NCI-H1436 treated with DMSO at 0.1 percent for 48 hours (cell line): ENCODE measurements at regions not wholly inside any gene's neighbourhood (a gene's known extent, or its start where the extent isn't known, plus 50 kb on each side); places are given as distances from the start of the nearest gene placed in this dataset.
A peak's percentile ranks its signal among the peaks of the same experiment; 100 is the strongest.
"Not testable (repeated sequence)": the region's sequence is repeated elsewhere in the genome, so short reads cannot be mapped to it uniquely, and the experiment has no call there.

Source experiments
- DNase-seq: peaks from one replicate; lab custom pipeline; 2025; lab: John Stamatoyannopoulos, UW

GRCh38 chr3:74131546-74132328 is 482.7 kb downstream of the CNTN3 start:
- not testable (repeated sequence) for DNase-seq

GRCh38 chr3:74129611-74130010 is 484.8 kb downstream of the CNTN3 start:
- DNase-seq = no peak

DNA sequence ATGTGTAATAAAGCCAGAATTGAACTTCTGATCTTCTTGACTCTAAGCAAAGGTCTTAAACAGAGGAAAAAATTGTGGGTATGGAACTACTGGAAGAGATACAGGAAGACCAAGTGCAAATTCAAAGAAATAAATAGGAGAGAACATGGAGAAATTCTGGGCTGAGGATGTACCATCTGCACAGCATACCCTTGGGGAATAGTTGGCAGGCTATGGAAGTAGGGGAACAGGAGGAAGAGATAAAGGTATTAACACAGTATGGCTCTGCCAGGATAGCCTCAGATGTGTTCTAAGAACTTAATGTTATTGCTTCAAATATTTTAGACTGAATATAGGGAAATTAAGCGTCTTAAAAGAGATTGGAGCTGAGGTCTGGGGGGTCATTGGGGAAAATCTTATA is 485.4 kb downstream of the CNTN3 start:
- DNase-seq = no peak

DNA sequence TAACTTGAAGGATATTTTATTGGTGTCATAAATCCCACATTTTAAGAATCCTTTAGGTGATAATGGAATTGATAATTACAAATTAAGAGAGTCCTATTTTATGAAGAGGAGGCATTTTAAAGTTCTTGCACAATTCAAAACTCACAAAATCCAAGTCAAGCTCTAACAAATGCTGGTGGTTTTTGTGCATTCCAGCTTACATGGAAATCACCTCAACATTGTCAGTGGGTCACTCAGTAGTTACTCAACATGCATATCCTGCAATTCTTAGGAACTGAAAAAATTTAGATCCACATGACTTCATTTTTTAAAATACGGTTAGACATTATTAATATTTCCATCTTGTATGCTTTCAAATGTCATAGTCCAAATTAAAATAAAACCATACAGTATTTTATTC is 487.2 kb downstream of the CNTN3 start:
- no peak for DNase-seq

DNA sequence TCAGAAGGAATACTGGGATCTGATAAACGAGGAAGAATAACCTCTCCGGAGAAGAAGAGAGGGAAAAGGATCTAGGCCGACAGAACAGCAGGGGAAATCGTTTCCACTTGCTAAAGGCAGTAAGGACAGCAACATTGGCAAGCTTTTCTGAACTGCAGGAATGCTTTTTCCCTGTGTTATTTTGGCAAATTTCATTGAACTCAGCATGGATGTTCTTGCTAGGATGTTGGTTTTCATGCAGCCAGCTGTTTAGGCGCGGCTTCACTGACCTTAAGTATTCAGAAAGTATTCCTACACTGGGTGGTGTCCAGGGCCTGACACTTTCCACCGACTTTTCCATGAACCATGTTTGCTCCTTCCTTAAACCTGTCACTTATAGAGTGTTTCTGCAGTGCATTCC is 489.7 kb downstream of the CNTN3 start:
- no peak for DNase-seq

DNA sequence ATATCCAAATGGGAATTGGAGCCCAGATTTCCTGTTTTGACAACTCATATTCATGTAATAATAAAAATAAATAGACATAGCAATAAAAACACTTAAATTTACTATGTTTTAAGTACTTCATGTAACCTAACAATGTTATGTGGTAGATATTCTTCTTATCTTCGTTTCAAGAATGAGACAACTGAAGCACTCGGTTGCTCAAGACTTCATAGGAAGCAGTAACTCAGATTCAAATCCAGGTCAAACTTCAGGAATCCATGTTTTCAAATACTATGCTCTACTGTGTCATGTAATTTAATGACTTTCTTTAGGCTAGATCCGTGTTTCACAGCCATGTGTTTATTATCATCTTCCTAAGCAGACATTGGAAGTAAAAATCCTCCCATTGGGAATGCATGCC is 492.2 kb downstream of the CNTN3 start:
- no peak for DNase-seq

DNA sequence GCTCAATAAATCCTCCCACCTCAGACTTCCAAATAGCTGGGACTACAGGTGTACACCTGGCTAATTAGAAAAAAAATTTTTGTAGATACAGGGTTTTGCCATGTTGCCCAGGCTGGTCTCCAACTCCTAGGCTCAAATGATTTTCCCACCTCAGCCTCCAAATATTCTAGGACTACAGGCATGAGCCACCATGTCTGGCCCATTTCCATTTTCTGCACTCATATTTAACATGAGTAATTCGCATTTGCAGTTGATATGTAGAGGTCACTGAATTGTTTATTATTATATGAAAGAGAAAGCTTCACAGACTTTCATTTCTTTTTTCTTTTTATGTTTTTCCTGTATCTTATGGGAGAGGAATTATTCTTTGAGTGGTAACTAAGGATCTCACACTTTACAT is 492.7 kb downstream of the CNTN3 start:
- no peak for DNase-seq

DNA sequence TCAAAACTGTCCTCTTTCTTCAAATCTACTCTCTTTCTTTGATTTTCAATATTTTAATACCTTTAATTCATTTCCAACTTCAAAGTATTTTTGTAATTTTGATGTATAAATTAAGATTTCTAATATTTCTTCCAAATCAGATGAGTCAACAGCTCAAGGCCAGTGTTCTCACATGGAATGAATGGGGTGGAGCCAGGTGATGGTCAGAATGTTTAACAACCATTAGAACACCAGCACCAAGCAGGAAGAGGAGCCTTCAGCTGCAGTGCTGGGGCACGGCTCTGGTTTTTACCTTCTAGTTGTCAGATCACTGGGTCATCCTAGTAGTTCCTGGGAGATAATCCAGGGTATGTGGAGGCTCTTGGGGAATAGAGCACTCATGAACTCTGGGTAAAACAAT is 494.5 kb upstream of the PDZRN3 start:
- no peak for DNase-seq

- DNase-seq = no peak
These were observed 491.2 kb upstream of the PDZRN3 start for GRCh38 chr3:74115906-74116305.

DNA sequence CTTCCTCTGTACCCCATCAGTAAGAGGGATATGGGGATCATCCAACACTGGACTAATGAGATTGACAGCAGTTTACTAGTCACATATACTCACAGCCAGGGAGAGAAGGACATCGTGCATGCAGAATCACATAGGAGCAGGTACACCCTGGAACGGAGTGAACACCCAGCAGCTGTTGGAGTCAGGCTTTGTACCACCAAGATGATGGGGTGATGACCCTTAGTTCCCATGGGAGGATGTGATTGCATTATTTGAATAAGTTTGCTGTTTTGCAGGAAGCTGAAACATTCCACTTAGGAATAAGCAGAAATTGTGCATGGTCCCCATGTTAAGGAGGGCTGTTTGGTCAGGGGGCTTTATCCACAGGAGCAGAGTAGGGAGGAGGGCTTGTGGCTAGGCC is 482.7 kb upstream of the PDZRN3 start:
- no peak for DNase-seq

- DNase-seq = no peak
These were observed 482.2 kb upstream of the PDZRN3 start for GRCh38 chr3:74106925-74107324.

GRCh38 chr3:74091204-74091603 is 466.5 kb upstream of the PDZRN3 start:
- no peak for DNase-seq

DNA sequence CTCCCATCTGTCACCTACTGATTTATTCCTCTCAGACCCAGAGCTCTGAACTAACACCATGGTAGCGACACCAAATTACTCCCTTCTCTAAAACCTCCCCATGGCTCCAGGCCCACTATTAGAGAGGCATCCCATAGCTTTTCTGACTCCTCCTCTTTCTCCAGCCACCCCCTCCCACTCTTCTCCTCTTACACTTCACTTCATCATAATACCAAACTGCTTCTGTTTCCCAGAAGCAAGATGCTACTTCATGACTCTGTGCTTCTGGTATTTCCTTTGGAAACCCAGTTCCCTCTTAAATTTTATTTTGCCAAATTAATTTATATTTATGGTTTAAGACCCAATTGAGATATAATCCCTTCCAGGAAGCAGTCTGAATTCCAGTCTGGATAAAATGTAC is 465.1 kb upstream of the PDZRN3 start:
- DNase-seq = peak; percentile 5

- DNase-seq = no peak
These were observed 455.3 kb upstream of the PDZRN3 start for GRCh38 chr3:74080056-74080461.

DNA sequence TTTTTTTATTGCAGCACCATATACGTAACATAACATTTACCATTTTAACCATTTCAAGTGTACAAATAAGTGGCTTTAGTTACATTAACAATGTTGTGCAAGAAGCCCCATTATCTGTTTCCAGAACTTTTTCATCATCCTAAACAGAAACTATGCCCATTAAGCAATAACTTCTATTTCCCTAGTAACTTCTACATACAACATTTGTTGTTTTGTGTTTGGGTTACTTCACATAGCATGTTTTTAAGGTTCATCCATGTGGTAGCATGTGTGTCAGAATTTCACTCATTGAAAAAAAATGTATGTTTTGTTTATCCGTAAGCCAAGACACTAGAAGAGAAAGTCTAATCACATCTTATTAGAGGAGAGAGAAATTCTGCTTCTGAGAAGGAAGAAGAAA is 450.5 kb upstream of the PDZRN3 start:
- no peak for DNase-seq

DNA sequence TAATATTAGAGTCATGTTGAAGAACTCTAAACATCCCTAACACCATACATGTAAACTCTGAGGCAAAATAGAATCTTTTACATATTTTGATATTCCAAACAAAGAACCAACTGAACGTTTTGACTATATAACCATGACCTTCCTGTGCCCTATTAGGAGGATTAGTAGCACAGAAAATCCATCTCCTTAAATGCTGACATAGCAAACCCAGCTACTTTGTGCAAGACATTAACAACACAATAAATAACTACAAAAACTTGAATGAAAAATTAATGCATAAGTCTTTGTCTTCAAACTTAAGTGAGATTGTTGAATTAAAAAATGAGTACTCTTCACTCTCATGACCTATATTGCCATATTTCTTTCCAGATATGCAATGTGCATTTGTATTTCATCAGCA is 450.0 kb upstream of the PDZRN3 start:
- DNase-seq = no peak

DNA sequence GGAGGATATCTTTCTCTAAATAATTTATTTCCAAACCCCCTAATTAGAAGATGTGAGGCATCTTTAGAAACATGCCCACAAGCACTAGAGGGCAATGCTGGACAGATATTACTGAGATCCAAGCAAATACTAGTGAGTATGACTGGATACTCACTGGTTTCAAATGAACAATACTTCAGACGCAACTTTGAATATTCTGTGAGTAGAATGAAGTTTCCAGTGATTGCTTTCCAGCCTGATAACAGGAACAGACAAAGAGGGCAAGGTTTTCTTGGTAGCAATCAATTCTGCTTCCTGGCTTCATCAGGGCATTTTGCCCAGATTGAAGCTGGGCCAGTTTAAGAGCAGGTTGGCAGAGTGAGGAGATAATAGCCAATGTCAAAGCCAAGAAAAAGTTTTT is 442.6 kb upstream of the PDZRN3 start:
- no peak for DNase-seq

GRCh38 chr3:74066456-74066855 is 441.7 kb upstream of the PDZRN3 start:
- no peak for DNase-seq

DNA sequence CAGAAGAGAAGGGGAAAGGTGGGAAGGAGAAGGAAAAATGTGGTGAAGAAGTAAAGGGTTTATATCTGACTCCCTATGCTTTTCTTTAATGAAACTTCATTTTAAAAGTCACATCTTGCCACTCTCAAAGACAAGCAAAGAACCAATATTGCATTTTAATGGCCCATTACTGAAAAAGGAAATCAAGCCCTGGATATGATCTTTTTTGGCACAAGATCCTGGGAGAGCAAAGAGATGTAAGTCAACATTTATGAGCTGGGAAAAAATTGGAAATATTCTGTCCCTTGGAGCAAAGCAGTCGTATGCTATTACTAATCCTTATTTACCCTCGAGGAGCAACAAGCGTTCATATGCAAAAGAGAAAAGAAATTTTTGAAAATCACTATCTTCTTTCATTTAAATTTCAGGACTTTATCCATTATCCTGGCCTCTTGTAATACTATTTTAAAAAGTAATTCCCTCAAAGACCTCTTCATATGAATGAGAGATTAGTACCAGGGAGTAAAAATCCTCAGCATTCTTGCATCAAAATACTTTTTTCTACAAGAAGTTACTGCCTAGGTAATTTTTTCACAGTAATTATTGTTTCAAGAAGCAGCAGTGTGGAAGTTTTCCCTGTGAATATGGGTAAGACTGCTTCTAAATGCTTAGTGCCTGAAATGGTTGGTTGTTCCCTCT is 435.3 kb upstream of the PDZRN3 start:
- DNase-seq = no peak

- no peak for DNase-seq
These were observed 434.7 kb upstream of the PDZRN3 start for GRCh38 chr3:74059301-74059922.

DNA sequence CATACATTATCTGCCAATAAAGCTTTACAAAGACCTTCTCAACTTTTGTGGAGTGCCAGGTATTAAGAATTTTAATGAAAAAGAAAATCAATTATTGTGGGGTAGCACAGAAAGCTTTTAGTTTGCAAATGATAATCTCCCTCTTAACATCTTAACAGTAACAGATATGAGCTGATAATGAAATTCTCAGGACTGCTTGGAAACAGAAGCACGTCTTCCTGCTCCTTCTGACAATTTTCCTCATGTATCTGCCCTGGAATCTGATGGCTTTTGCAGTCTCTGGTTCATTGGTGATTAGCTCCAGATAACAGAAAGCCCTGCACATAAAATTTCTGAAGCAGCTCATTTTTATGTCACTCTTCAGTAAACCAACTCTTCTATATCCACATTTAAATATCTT is 432.4 kb upstream of the PDZRN3 start:
- no peak for DNase-seq

DNA sequence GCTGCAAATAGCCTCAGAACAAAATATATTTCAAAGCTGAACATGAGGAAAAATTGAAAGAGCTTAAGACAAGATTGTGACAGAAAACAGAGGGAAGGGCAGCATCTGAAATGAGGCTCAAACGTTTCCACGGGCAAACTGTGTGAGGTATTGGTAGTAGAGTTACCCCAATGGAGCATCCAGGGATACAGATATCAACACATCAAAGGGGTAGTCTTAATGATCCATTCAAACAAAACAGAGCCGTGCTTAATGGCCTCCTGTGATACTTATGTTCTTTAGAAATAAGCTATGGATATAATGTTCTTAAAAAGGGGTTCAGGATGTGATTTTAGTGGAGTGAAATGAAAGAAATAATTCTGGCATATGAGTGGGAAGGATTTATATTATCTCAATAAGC is 430.3 kb upstream of the PDZRN3 start:
- no peak for DNase-seq

- no peak for DNase-seq
These were observed 429.8 kb upstream of the PDZRN3 start for GRCh38 chr3:74054566-74054965.
